CD4-positive, alpha-beta T cell treated with Interleukin-17A for 4 hours (primary cell): ENCODE measurements at regions not wholly inside any gene's neighbourhood (a gene's known extent, or its start where the extent isn't known, plus 50 kb on each side); places are given as distances from the start of the nearest gene placed in this dataset.

ENCODE experiments used
- DNase-seq: peaks from one replicate; pipeline ENCODE4 v3.0.0-alpha.2; 2020; ENCODE audit warnings: mixed read lengths

- DNase-seq: no peak
Observed at GRCh38 chr5:63719147-63719546, 243.1 kb downstream of the HTR1A start.

- DNase-seq: no peak
Observed at GRCh38 chr5:63700241-63700640, 262.0 kb downstream of the HTR1A start.

GRCh38 chr5:63697811-63698210 is 264.4 kb downstream of the HTR1A start:
- DNase-seq: no peak

- no peak for DNase-seq
Observed at GRCh38 chr5:63690546-63690945, 271.7 kb downstream of the HTR1A start.

- DNase-seq: no peak
Observed at GRCh38 chr5:63687854-63688516, 274.3 kb downstream of the HTR1A start.

- no peak for DNase-seq
Observed at GRCh38 chr5:63686938-63687337, 275.3 kb downstream of the HTR1A start.

GRCh38 chr5:63686181-63686580 is 276.1 kb downstream of the HTR1A start:
- no peak for DNase-seq

GRCh38 chr5:63685454-63685853 is 276.8 kb downstream of the HTR1A start:
- no peak for DNase-seq

- no peak for DNase-seq
Observed at GRCh38 chr5:63674881-63675280, 287.4 kb downstream of the HTR1A start.

- DNase-seq: no peak
Observed at GRCh38 chr5:63655043-63655442, 307.2 kb downstream of the HTR1A start.

- no peak for DNase-seq
Observed at GRCh38 chr5:63650581-63650980, 311.7 kb downstream of the HTR1A start.

- no peak for DNase-seq
Observed at GRCh38 chr5:63648376-63648775, 313.9 kb downstream of the HTR1A start.

- no peak for DNase-seq
Observed at GRCh38 chr5:63629951-63630630, 332.2 kb downstream of the HTR1A start.

GRCh38 chr5:63613442-63613841 is 348.8 kb downstream of the HTR1A start:
- no peak for DNase-seq

GRCh38 chr5:63603996-63604395 is 358.2 kb downstream of the HTR1A start:
- no peak for DNase-seq

GRCh38 chr5:63602971-63603370 is 359.3 kb downstream of the HTR1A start:
- no peak for DNase-seq

- DNase-seq: no peak
Observed at GRCh38 chr5:63596254-63596653, 366.0 kb downstream of the HTR1A start.

- no peak for DNase-seq
Observed at GRCh38 chr5:63573380-63573779, 388.9 kb downstream of the HTR1A start.

- no peak for DNase-seq
Observed at GRCh38 chr5:63572740-63573139, 389.5 kb downstream of the HTR1A start.

GRCh38 chr5:63570752-63571151 is 391.5 kb downstream of the HTR1A start:
- no peak for DNase-seq

- no peak for DNase-seq
Observed at GRCh38 chr5:63564789-63565188, 397.5 kb downstream of the HTR1A start.

GRCh38 chr5:63563008-63563917 is 399.0 kb downstream of the HTR1A start:
- DNase-seq: no peak

GRCh38 chr5:63555874-63556273 is 406.4 kb downstream of the HTR1A start:
- no peak for DNase-seq

GRCh38 chr5:63554191-63554590 is 408.1 kb downstream of the HTR1A start:
- DNase-seq: no peak
